ENCODE measurements at regions not wholly inside any gene's neighbourhood (a gene's known extent, or its start where the extent isn't known, plus 50 kb on each side); places are given as distances from the start of the nearest gene placed in this dataset.

DNA sequence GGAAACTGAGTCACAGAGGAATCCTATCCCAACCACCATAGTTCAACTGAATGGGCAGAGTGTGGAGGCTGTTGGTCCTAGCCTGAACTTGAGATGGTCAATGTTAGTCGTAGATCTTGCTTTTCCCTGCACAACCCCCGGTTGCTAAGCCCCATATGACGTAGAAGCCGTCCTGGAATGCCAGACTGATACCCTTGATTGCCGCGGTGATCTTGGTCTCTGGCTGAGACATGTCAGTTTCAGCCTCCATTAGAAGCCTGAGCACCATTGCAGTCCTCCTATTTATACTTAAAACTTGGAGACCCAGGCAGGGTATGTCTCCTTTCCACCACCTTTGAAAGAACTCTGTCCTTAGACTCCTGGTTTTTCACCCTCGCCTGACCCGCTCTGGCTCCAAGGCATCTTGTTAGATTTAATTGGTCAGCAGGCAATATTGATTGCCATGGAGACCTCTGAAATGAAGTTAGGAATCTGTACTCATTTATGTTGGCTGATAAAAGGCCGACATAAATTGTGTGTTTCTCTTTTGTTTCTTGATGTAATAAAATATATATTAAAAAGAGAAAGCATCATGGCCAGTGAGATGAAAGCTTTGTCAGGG, 53.4 kb downstream of the RPLP1 start:
- no peak for DNase-seq

GRCh38 chr15:69508659-69509058, 56.0 kb downstream of the RPLP1 start:
- DNase-seq = no peak

GRCh38 chr15:69509131-69509530, 56.5 kb downstream of the RPLP1 start:
- DNase-seq = no peak

DNA sequence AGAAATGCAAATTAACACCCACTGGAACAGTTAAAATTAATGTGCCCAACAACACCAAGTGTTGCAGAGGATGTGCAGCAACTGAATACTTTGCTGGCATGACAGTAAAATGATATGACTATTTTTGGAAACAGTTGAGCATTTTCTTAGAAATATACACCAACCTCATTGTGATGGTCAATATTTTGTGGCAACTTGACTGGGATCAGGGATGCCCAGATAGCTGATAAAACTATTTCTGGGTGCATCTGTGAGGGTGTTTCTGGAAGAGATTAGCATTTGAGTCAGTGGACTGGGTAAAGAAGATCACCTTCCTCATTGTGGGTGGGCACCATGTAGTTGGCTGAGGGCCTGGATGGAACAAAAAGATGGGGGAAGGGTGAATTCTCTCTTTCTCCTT, 57.9 kb downstream of the RPLP1 start:
- DNase-seq = no peak

DNA sequence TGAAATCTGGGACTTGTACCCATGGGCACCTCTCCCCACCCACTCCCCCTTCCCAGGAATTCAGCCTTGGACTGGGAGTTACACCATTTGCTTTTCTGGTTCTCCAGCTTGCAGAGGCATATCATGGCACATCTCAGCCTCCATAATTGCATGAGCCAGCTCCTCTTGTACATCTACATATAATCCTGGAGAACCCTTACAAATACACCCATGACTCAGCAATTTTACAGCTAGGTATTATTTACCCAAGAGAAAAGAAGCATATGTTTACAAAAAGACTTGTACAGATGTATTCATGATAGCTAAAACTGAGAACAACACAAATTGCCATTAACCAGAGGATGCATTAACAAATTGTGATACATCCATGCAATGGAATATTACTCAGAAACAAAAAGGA, 58.4 kb downstream of the RPLP1 start:
- no peak for DNase-seq

DNA sequence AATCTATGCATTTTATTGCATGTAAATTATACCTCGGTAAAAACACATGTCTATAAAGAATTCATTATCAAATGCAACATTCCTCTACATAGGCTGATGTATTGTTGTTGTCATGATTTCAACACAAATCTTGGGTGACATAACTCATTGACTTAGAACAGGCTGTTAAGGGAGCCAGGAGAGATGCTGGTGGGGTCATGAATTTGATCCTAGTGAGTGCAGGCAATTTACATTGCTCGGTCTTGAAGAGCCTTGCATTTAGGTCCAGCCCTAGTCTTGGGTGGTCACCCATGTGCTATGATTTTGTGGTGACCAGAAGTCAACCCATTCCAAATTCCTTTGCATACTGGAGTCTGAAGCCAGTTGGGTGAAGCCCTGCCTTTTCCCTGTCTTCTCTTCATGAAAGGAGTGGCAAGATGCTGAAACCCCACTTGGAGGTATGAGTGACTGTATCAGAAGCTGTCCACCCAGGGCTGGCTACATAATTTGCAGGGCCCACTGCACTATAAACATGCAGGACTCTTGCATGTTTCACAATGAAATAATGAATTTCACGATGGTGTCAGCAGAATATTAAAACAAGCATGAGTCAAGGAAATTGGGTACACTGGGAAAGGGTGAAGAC, 59.2 kb downstream of the RPLP1 start:
- DNase-seq = no peak

DNA sequence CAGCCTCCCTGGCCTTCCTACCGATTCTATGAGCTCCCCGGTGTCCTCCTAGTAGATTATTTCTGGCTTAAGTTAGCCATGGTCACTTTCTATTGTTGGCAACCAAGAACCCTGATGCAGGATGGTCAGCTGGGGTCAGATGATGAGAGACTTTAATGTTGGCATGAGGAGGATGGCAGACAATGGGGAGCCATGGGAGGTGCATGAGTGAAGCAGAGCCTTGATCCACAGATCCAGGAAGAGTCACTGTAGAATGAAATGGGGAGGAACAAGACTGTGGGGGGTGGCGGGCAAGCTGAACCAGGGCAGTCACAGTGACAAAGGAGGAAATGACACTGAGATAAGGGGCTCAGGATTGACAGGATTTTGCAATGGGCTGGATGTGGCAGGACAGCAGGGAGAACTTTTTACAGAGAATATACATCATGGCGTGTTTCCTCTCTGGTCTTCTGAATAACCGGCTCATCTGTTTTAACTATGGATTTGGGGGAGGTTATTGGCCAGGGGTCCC, 60.9 kb downstream of the RPLP1 start:
- no peak for DNase-seq

DNA sequence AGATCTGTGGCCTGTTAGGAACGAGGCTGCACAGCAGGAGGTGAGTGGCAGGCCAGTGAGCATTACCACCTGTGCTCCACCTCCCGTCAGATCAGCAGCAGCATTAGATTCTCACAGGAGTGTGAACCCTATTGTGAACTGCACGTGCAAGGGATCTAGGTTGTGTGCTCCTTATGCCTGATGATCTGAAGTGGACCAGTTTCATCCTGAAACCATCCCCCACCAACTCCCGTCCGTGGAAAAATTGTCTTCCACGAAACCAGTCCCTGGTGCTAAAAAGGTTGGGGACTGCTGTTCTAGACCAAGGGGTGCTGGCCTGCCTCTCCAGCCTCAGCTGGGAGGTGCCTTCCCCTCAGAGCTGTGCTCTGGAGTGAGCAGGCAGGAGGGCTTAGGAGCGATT, 61.4 kb downstream of the RPLP1 start:
- DNase-seq = no peak

DNA sequence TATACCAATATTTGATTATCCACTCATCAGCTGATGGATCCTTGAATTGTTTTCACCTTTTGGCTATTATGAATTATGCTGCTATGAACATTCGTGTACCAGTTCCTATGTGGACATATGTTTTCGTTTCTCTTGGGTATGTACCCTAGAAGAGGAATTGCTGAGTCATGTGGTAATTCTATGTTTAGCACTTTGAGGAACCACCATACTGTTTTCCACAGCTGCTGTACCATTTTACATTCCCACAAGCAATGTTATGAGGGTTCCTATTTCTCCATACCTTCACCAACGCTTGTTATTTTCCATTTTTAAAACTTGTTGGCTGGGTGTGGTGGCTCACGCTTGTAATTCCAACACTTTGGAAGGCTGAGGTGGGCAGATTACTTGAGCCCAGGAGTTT, 62.9 kb downstream of the RPLP1 start:
- DNase-seq = no peak

DNA sequence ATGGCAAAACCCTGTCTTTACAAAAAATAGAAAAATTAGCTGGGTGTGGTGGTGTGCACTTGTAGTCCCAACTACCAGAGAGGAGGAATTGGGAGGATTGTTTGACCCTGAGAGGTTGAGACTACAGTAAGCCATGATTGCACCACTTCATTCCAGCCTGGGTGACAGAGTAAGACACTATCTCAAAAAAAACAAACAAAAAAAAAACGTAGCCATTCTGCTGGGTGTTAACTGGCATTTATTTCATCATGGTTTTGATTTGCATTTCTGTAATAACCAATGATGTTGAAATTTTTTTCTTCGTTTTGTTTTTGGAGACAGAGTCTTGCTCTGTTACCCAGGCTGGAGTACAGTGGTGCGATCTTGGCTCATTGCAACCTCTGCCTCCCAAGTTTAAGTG, 63.3 kb downstream of the RPLP1 start:
- DNase-seq = no peak

DNA sequence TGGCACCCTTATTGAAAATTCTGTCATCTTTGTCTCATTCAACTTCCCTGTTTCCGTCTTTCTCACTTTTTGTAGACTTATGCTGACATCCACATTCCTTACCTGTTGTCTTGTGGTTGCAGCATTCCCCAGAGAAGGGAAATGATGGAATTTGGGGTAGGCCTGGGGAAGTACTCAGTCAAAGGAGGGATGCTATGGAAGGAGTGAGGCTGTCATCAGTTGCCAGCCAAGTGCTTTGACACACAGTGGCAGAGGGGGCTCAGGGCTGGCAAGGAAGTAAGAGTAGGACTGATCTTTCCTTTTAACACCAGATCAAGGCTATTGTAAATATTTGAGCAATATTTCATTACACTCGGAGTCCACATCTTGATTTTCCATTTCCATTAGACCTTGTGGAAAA, 64.4 kb downstream of the RPLP1 start:
- no peak for DNase-seq

- no peak for DNase-seq
These were observed 66.2 kb downstream of the RPLP1 start for GRCh38 chr15:69518806-69519205.

GRCh38 chr15:69520067-69520466, 67.4 kb downstream of the RPLP1 start:
- no peak for DNase-seq

GRCh38 chr15:69522361-69522760, 69.7 kb downstream of the RPLP1 start:
- DNase-seq = no peak

- DNase-seq = peak; percentile 53
These were observed 70.7 kb downstream of the RPLP1 start for GRCh38 chr15:69523010-69524001.

DNA sequence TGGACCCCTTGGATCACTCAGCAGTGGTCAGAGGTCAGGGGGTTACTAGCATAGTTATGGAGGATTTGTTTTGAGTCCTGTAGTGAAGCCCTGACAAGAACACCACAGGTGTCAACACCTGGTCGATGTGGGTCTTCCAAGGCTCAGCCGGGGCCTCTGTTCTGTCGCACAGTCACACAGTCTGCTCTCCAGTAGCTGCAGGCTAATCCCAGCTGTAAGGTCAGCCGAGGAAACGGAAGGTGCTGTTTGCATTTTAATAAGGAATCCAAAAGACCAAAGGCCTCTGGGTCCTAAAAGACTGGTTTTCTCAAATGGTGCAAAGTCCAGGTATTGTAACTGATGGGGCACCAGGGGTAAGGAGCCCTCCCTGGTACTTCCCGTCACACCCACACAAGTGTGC, 71.7 kb downstream of the RPLP1 start:
- no peak for DNase-seq

DNA sequence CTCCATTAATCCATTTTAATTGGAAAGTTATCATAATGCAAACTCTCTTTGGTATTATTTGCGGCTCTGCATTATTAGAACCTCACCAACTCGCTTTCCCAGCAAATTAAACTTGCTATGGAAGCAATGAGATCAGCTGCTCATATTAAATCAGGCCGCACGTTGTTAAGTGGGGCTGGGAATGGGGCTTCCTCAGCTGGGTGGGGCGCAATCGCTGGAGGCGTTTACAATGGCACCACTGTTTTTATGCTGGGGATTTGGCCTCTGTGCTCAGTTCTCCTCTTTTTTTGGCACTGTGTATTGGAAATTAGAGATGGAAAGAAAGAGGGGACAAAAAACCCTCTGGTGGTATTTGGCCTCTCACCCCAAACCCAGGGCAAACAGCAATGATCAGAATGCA, 72.2 kb downstream of the RPLP1 start:
- no peak for DNase-seq

GRCh38 chr15:69525543-69525942, 72.9 kb downstream of the RPLP1 start:
- no peak for DNase-seq

DNA sequence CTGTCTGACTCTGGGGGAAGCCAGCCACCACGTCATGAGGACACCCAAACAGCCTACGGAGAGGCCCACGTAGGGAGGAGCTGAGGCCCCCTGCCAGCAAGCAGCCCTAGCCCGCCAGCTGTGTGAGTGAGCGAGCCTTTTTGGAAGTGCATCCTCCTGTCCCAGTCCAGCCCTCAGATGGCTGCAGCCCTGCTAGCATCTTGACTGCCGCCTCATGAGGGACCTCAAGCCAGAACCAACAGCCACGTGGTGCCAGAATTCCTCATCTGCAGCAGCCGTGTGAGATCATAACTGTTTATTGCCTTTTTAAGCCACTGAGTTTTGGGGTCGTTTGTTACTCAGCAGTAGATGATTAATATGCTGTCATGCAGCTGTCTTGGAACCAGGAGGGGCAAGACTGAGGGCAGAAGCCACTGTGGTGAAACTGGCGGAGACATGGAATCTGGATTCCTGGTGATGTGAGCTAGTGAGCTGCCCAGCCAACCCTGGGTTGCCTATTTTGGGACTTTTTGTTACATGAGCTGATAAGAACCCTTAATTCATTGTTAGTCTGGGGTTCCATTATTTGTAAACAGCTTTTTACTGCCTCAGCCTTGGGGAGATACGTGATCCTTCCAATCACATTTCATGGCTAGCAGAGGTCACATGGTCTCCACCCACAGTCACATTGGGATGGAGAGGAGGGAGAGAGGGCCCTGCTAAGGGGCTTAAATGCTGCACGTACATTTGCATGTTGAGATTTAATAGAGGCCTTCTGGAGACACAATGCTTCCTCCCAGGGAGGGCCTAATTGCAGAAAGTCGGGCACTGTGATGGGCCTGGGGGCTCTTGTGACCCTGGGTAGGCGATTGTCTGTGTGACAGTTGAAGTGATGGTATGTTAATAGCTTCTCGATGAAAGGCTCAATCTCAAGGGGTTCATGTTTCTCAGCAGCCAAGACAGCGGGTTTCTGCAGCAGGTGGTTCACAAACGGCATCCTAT, 73.8 kb downstream of the RPLP1 start:
- no peak for DNase-seq

GRCh38 chr15:69529141-69529540, 76.5 kb downstream of the RPLP1 start:
- no peak for DNase-seq

- DNase-seq = no peak
These were observed 77.5 kb downstream of the RPLP1 start for GRCh38 chr15:69529961-69530633.

Measured in T-helper 9 cell (primary cell).